DND-41 (cell line): ENCODE measurements at regions not wholly inside any gene's neighbourhood (a gene's known extent, or its start where the extent isn't known, plus 50 kb on each side); places are given as distances from the start of the nearest gene placed in this dataset.
A peak's percentile ranks its signal among the peaks of the same experiment; 100 is the strongest.

Experiments used
- ATAC-seq: fragments of 200-7000 bp; cut with Tn5 transposase; 3 replicates; pipeline ENCODE4 v1.9.1; 2021; ENCODE audit warnings: low read depth; ENCODE audit not compliant: insufficient read depth
- DNase-seq: peaks from one replicate; pipeline ENCODE4 v3.0.0-alpha.2; 2020
- H2AFZ ChIP-seq: 2 replicates; pipeline ENCODE4 v1.6.0; 2012; ENCODE audit warnings: low read depth, low read length
- H3K27ac ChIP-seq: 2 replicates; pipeline ENCODE4 v1.5.1; 2012; ENCODE audit warnings: low read length, inconsistent platforms
- H3K27me3 ChIP-seq: fragments of 200-600 bp; sonication (generic); 2 replicates; pipeline ENCODE4 v1.6.0; 2012; ENCODE audit warnings: low read length, mild to moderate bottlenecking, inconsistent platforms; ENCODE audit not compliant: insufficient read depth, poor library complexity
- H3K36me3 ChIP-seq: 2 replicates; pipeline ENCODE4 v1.5.1; 2012; ENCODE audit warnings: low read length, inconsistent platforms; ENCODE audit not compliant: insufficient read depth
- H3K4me1 ChIP-seq: 2 replicates; pipeline ENCODE4 v1.5.1; 2012; ENCODE audit warnings: mild to moderate bottlenecking, low read length; ENCODE audit not compliant: insufficient read depth
- H3K4me2 ChIP-seq: 2 replicates; pipeline ENCODE4 v1.6.0; 2012; ENCODE audit warnings: mild to moderate bottlenecking, moderate library complexity, low read length, inconsistent platforms; ENCODE audit not compliant: insufficient read depth
- H3K4me3 ChIP-seq, 2 experiments: fragments of 200-600 bp in 1 of 2; shearing (Covaris generic) in 1 of 2; 2 replicates each; pipeline ENCODE4 v1.5.1; 2012 to 2016; ENCODE audit warnings: inconsistent platforms in 2 of 2, low read length in 2 of 2, mild to moderate bottlenecking in 2 of 2, low read depth in 1 of 2, moderate library complexity in 1 of 2
- H3K79me2 ChIP-seq: 2 replicates; pipeline ENCODE4 v1.6.0; 2012; ENCODE audit warnings: low read length, inconsistent platforms; ENCODE audit not compliant: insufficient read depth
- H3K9ac ChIP-seq: 2 replicates; pipeline ENCODE4 v1.6.0; 2012; ENCODE audit warnings: low read depth, mild to moderate bottlenecking, inconsistent platforms, low read length, moderate library complexity
- H3K9me3 ChIP-seq: 2 replicates; pipeline ENCODE4 v1.5.1; 2012; ENCODE audit warnings: low read length, moderate library complexity, mild to moderate bottlenecking, inconsistent platforms; ENCODE audit not compliant: insufficient read depth, severe bottlenecking
- H4K20me1 ChIP-seq: 2 replicates; pipeline ENCODE4 v1.6.0; 2012; ENCODE audit warnings: low read length; ENCODE audit not compliant: insufficient read depth
- EZH2 ChIP-seq: IDR thresholded peaks from 3 replicates; pipeline ENCODE4 v1.6.1; 2012; ENCODE audit warnings: borderline replicate concordance, low read depth, mild to moderate bottlenecking, moderate library complexity, low read length, inconsistent platforms; ENCODE audit not compliant: severe bottlenecking
- TF ChIP-seq, protein P1 (sequence below): IDR thresholded peaks from 2 replicates; pipeline ENCODE4 v1.5.1; 2012; ENCODE audit warnings: borderline replicate concordance, low read length, moderate library complexity, mild to moderate bottlenecking; ENCODE audit not compliant: poor library complexity, severe bottlenecking; ENCODE audit errors: extremely low read depth

DNA sequence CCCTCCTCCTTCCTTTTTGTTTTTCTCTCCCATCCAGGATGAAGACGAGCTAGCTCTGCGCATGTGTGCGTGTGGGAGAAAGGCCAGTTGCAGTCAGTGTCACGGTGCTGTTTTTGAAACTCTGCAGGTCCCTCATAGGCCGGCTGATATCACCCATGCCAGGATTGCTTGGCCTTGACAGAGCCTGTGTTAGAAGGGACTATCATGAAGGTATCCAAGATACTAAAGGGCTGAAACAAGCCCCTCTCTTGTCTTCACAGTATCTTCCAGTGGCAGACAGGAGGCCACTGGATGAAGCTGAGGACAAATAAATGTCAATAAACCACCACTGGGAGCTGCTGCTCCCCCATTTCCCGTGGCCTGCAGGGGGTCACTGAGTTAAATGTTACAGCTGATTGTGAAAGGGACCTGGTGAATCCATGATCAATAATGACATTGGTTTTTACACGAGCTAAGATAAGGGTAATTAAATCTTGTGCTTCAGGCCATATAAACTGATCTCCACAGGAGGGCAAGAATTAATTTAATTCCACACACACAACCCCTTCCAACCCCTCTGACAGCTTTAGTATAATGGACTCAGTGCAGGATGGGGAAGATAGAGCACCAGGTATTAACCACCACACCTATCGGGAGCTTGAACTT lies 64.6 kb upstream of the TARBP1 start:
- Histone ChIP-seq H3K27ac (peak overlapping the region; percentile 68), H3K4me2 (peak overlapping the region; percentile 51), H2AFZ (no peak overlapping the region), H3K9me3 (no peaks in the 10 kb centered on the region), H3K4me3 (no peak overlapping the region; a peak in 1 of 4 replicates), H3K36me3 (no peaks in the 10 kb centered on the region), H3K27me3 (no peaks in the 10 kb centered on the region), H3K79me2 (no peaks in the 10 kb centered on the region), H4K20me1 (no peaks in the 10 kb centered on the region), H3K4me1 (peaks cover 32% of the 10 kb centered on the region), H3K9ac (peak overlapping the region; percentile 24)
- DNase-seq (no peak), ATAC-seq (no peak)
- TF ChIP-seq EZH2 = no peak
- TF ChIP-seq, protein P1, sequence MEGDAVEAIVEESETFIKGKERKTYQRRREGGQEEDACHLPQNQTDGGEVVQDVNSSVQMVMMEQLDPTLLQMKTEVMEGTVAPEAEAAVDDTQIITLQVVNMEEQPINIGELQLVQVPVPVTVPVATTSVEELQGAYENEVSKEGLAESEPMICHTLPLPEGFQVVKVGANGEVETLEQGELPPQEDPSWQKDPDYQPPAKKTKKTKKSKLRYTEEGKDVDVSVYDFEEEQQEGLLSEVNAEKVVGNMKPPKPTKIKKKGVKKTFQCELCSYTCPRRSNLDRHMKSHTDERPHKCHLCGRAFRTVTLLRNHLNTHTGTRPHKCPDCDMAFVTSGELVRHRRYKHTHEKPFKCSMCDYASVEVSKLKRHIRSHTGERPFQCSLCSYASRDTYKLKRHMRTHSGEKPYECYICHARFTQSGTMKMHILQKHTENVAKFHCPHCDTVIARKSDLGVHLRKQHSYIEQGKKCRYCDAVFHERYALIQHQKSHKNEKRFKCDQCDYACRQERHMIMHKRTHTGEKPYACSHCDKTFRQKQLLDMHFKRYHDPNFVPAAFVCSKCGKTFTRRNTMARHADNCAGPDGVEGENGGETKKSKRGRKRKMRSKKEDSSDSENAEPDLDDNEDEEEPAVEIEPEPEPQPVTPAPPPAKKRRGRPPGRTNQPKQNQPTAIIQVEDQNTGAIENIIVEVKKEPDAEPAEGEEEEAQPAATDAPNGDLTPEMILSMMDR = no peak

DNA sequence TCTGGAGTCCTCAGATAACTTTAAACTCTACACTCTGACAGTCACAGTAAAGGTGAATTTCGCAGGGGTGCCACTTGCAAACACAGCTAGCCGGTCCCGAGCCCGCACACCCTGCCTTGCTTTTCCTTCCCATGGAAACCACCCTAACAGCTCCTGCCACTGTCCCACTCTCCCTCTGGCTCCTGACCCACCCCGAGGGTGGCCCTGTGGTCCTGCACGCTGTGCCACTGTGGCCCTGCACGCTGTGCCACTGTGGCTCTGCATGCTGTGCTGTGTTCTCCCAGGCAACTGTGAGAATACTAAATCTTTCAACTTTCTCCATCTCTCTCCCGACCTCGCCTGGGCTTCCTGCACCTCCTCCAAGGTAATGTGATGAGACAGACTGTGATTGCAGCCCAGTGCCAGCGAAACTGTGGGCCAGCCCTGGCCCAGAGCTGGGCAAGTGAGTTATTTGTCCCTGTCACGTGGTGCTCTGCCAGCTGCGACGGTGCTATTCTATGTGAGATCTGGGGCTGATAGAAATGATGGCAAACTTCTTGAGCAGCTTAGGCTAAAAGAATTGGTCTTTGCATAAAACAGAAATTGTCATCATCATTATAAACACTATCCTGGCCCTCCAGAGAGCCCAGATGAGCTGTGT lies 63.4 kb upstream of the TARBP1 start:
- no peak overlapping the region for H3K9ac ChIP-seq
- H3K9me3 ChIP-seq = no peaks in the 10 kb centered on the region

DNA sequence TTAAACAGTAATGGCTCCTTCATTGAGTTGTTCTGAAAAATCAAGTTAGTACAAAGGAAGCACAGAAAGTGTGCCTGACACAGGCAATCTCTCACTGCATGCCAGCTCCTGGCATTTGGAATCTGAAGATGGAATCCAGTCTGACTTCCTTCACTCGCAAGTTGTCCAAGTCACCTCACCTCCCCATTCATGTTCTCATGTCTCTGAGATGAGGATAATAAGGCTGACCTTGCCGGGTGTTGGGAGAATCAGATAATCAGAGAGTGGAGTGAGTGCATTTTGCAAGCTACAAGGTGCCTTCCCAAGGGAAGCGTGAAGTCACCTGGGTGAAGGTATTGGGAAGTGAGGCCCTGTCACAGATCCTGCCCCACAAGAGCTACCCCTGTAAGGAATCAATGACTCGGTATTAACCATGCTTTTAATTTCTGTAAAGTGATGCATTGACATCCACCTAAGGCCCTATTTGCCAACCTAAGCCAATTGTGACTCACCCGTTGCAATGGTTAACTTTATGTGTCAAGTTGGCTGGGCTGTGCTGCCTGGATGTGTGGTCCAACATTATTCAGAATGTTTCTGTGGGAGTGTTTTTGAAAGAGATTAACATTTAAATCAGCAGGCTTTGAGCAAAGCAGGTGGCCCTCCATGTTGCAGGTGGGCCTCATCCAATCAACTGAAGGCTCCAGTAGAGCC lies 62.5 kb upstream of the TARBP1 start:
- H3K9me3 ChIP-seq = no peaks in the 10 kb centered on the region
- no peaks in the 10 kb centered on the region for H3K79me2 ChIP-seq
- TF ChIP-seq EZH2 = no peak
- TF ChIP-seq, protein P1 = no peak
- no peaks in the 10 kb centered on the region for H3K36me3 ChIP-seq
- ATAC-seq (no peak), DNase-seq (no peak)
- peaks cover 32% of the 10 kb centered on the region for H3K4me1 ChIP-seq
- no peaks in the 10 kb centered on the region for H3K27me3 ChIP-seq
- no peak overlapping the region for H3K4me2 ChIP-seq
- H2AFZ ChIP-seq = no peak overlapping the region
- H3K27ac ChIP-seq = no peak overlapping the region
- no peak overlapping the region for H3K9ac ChIP-seq
- H4K20me1 ChIP-seq = no peaks in the 10 kb centered on the region
- no peak overlapping the region for H3K4me3 ChIP-seq

More for the DNA sequence above, 63.4 kb upstream of the TARBP1 start:
- H3K27me3 ChIP-seq = no peaks in the 10 kb centered on the region
- no peak overlapping the region for H3K4me3 ChIP-seq
- no peaks in the 10 kb centered on the region for H3K79me2 ChIP-seq
- H3K36me3 ChIP-seq = no peaks in the 10 kb centered on the region
- H2AFZ ChIP-seq = no peak overlapping the region
- ATAC-seq = no peak
- H3K4me2 ChIP-seq = no peak overlapping the region
- H4K20me1 ChIP-seq = no peaks in the 10 kb centered on the region
- no peak for DNase-seq
- H3K27ac ChIP-seq = no peak overlapping the region
- peaks cover 32% of the 10 kb centered on the region for H3K4me1 ChIP-seq
- TF ChIP-seq, protein P1 = no peak
- no peak for TF ChIP-seq EZH2
